ENCODE measurements at regions not wholly inside any gene's neighbourhood (a gene's known extent, or its start where the extent isn't known, plus 50 kb on each side); places are given as distances from the start of the nearest gene placed in this dataset.
"Not testable (repeated sequence)": the region's sequence is repeated elsewhere in the genome, so short reads cannot be mapped to it uniquely, and the experiment has no call there.

DNA sequence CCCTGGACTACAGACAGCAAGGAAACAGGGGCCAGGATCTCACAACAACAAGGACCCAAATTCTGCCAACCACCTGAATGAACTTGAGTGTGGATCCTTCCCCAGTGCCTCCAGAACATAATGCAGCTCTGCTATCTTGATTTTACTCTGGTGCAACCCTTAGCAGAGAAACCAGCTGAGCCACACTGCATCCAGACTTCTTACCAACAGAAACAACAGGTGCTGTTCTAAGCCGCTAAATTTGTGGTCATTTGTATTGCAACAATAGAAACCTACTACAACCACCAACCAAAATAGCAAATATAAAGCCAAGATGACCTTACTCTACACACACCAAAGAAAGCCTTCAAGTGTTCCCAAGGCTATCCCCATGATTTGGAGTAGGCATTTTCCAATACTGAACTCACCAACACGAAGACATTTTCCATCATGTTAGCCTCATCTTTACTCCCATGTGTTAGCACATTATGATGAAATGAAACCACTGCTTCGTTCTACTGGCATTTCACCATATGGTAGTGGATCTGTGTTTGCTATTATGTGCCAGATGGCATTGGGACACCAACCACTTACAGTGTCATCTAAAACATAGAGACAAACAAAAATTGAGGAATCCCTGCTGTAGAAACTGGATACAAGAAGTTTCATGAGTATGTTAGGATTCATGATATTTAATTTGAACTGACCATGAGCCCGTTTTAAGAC, 249.8 kb upstream of the ID4 start:
- no peaks in the 10 kb centered on the region for H3K27me3 Mint-ChIP-seq (ENCODE audit: low read depth)

GRCh38 chr6:19590501-19591131, 246.6 kb upstream of the ID4 start:
- no peaks in the 10 kb centered on the region for H3K4me1 Mint-ChIP-seq (ENCODE audit: low read depth)
- ATAC-seq (replicated peaks in 1 of 2), result no peak
- no peaks in the 10 kb centered on the region for H3K27me3 Mint-ChIP-seq (ENCODE audit: low read depth)
- H3K36me3 Mint-ChIP-seq (ENCODE audit: insufficient read depth in 2 of 2), result no peaks in the 10 kb centered on the region
- no peak overlapping the region for H3K27ac Mint-ChIP-seq
- peaks cover 1% of the 10 kb centered on the region in 2 donors for H3K9me3 Mint-ChIP-seq
- DNase-seq, result no peak
- no peak overlapping the region for H3K4me3 Mint-ChIP-seq

More for the DNA sequence above, 249.8 kb upstream of the ID4 start:
- ATAC-seq (replicated peaks in 1 of 2), result no peak
- no peaks in the 10 kb centered on the region for H3K4me1 Mint-ChIP-seq (ENCODE audit: low read depth)
- H3K36me3 Mint-ChIP-seq (ENCODE audit: insufficient read depth in 2 of 2), result no peaks in the 10 kb centered on the region
- no peak overlapping the region for H3K4me3 Mint-ChIP-seq
- no peak overlapping the region for H3K27ac Mint-ChIP-seq
- peaks cover 1 to 2% of the 10 kb centered on the region in 2 donors for H3K9me3 Mint-ChIP-seq
- no peak for DNase-seq

DNA sequence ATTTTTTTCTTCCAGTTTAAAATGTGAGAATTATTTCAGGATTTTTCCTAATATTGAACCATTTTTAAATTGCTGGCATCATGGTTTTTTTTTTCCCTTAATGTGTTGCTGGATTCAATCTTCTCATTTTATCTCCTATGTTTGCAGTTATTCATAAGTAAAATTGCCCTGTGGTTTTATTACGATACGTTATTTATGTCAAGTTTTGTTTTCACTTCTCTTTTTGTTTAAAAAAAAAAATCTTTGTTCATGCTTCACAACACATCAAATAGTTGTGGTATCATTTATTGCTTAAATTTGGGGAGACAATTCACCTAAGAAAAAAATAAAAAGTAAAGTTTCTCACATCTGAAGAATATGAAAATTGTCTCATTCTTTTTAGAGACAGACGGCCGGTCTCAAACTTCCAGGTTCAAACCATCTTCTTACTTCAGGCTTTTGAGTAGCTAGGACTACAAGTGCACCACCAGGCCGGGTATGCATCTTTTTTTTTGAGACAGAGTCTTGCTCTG, 239.3 kb upstream of the ID4 start:
- H3K27ac Mint-ChIP-seq, result no peak overlapping the region
- no peak for DNase-seq
- peaks cover 2 to 3% of the 10 kb centered on the region in 2 donors for H3K9me3 Mint-ChIP-seq
- no peak for ATAC-seq (replicated peaks in 1 of 2)
- H3K36me3 Mint-ChIP-seq (ENCODE audit: insufficient read depth in 2 of 2), result no peaks in the 10 kb centered on the region
- no peaks in the 10 kb centered on the region for H3K4me1 Mint-ChIP-seq (ENCODE audit: low read depth)
- no peak overlapping the region for H3K4me3 Mint-ChIP-seq
- no peaks in the 10 kb centered on the region for H3K27me3 Mint-ChIP-seq (ENCODE audit: low read depth)

DNA sequence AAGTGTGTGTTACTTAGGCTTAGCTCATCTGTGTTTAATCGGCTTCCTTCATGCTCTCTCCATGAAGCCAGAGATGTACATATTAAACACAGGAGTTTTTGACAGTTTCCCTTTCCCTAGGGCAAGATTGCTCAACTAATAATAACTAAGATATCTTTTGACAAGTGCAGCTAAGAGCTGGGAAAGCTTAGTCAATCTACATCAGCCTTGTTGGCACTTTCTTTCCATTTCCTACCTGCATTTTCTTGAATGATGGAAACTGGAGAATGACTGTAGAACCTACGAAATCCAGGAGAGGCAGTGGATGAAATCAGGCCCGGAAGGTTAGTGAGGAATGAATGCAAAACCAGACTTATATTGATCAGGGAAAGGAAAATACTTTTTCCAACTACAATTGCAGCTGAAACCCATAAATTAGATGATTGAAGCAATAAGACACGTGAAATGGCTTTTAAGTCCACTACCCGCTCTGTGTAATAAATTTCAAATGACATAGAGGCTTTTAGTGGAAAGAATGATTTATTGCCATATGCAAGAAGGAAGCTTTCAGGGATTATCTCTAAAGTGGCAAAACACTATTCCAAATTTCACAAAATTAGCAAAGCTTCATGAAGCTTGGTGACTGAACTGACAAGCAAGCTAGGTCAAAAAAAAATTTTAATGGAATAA, 237.2 kb upstream of the ID4 start:
- H3K4me3 Mint-ChIP-seq, result no peak overlapping the region
- H3K27me3 Mint-ChIP-seq (ENCODE audit: low read depth), result no peaks in the 10 kb centered on the region
- H3K27ac Mint-ChIP-seq, result no peak overlapping the region
- no peaks in the 10 kb centered on the region for H3K36me3 Mint-ChIP-seq (ENCODE audit: insufficient read depth in 2 of 2)
- ATAC-seq (replicated peaks in 1 of 2) (no peak), DNase-seq (no peak)
- H3K9me3 Mint-ChIP-seq, result peaks cover 1 to 2% of the 10 kb centered on the region in 2 donors
- no peaks in the 10 kb centered on the region for H3K4me1 Mint-ChIP-seq (ENCODE audit: low read depth)

DNA sequence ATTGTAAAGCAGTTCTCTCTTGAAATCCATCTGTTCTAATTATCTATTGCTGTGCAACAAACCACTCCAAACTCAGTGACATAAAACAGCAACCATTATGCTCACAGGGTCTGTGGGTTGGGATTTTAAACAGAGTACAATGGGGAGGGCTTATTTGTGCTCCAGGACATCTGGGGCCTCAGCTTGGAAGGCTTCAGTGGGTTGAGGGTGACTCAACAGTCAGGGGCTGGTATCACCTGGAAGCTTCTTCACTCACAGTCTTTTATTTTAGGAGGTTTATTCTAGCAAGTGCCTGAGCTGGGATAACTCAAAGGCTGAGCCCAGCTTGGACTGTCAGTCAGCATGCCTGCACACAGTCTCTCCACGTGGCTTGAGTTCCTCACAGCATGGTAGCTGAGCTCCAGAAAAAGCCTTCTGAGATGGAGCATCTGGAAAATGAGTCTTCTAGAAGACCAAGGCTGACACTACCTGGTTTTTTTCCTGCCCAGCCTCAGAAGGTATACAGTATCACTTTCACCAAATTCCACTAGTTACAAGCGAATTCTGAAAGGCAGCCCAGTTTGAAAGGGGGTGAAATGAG, 234.6 kb upstream of the ID4 start:
- Mint-ChIP-seq H3K4me3 (no peak overlapping the region), H3K27ac (no peak overlapping the region), H3K9me3 (peaks cover 2 to 4% of the 10 kb centered on the region in 2 donors), H3K27me3 (ENCODE audit: low read depth) (no peaks in the 10 kb centered on the region), H3K36me3 (ENCODE audit: insufficient read depth in 2 of 2) (no peaks in the 10 kb centered on the region), H3K4me1 (ENCODE audit: low read depth) (no peaks in the 10 kb centered on the region)
- ATAC-seq (replicated peaks in 1 of 2) (no peak), DNase-seq (no peak)

DNA sequence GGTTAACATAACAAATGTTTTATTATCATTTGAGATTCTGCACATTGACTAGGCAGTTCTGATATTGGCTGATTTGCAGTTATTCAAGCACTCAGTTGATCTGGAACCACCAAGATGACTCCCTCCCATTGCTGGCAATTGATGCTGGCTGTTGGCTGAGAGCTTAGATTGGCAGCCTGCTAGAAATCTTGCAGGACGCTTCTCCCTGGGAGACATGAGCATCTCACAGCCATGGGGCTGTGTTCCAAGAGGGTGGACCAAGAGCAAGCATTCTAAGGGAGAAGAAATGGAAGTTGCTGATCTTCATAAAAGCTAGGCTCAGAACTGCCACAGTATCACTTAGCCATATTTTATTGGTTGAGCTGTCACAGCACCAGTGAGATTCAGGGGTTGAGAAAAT, 233.4 kb upstream of the ID4 start:
- peaks cover 4% of the 10 kb centered on the region in 2 donors for H3K9me3 Mint-ChIP-seq
- H3K27me3 Mint-ChIP-seq (ENCODE audit: low read depth), result no peaks in the 10 kb centered on the region
- no peak overlapping the region for H3K27ac Mint-ChIP-seq
- ATAC-seq (replicated peaks in 1 of 2) (no peak), DNase-seq (no peak)
- no peaks in the 10 kb centered on the region for H3K4me1 Mint-ChIP-seq (ENCODE audit: low read depth)
- no peak overlapping the region for H3K4me3 Mint-ChIP-seq
- H3K36me3 Mint-ChIP-seq (ENCODE audit: insufficient read depth in 2 of 2), result no peaks in the 10 kb centered on the region

GRCh38 chr6:19605624-19606023, 231.5 kb upstream of the ID4 start:
- no peak for DNase-seq
- H3K36me3 Mint-ChIP-seq (ENCODE audit: insufficient read depth in 2 of 2), result no peaks in the 10 kb centered on the region
- no peaks in the 10 kb centered on the region for H3K27me3 Mint-ChIP-seq (ENCODE audit: low read depth)
- peaks cover 2 to 6% of the 10 kb centered on the region in 2 donors for H3K9me3 Mint-ChIP-seq
- no peak for ATAC-seq (replicated peaks in 1 of 2)
- no peak overlapping the region for H3K27ac Mint-ChIP-seq
- no peaks in the 10 kb centered on the region for H3K4me1 Mint-ChIP-seq (ENCODE audit: low read depth)
- H3K4me3 Mint-ChIP-seq, result no peak overlapping the region

DNA sequence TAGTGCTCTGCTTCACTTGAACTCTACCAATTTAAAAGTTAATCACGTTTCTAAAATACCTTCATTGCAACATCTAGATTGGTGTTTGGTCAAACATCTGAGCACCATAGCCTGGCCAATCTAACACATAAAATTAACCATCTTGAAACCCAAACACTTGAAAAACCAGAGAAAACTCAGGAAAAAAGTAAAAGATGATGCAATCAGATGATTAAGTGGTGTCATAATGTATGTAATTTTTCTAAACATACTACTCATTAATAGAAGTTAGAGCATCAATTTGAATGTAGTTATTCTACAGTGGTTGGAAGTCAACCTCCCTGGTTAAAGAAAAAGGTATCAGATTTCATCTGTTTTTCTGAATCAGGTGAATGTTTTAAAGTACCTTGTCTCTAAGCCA, 228.6 kb upstream of the ID4 start:
- Mint-ChIP-seq H3K27me3 (ENCODE audit: low read depth) (no peaks in the 10 kb centered on the region), H3K4me1 (ENCODE audit: low read depth) (no peaks in the 10 kb centered on the region), H3K9me3 (peaks cover 2 to 9% of the 10 kb centered on the region in 2 donors), H3K4me3 (no peak overlapping the region), H3K27ac (no peak overlapping the region), H3K36me3 (ENCODE audit: insufficient read depth in 2 of 2) (no peaks in the 10 kb centered on the region)
- ATAC-seq (replicated peaks in 1 of 2) (no peak), DNase-seq (no peak)

DNA sequence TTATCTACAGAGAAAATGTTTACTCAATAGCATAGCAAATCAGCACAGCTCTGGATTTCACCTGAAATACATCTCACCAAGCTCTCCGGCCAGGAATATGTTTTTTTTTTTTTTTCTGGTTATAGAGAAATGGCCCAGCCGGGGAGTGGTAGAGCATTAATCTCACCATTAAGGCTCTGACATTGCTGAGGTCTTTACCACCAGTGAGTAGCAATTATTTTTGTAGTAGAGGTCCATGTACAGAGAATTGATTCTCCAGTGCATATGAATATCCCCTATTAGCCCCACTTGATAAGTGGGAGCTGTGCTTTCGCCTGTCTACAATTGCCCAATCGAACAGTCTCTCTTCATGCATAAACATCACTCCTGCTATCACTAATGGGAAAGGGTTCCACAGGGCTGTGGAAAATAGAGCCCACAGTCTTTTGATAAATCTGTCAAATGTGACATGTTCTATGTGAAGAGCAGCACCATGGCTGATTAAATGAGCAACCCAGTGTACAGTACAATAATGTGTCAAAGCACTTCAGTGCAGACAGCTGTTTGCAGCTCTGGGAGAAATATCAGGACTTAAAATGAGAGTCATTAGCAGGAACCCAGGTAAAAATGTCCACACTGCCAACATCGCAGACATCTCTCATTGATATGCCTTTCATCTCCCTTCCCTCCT, 227.1 kb upstream of the ID4 start:
- no peaks in the 10 kb centered on the region for H3K4me1 Mint-ChIP-seq (ENCODE audit: low read depth)
- H3K4me3 Mint-ChIP-seq, result no peak overlapping the region
- H3K36me3 Mint-ChIP-seq (ENCODE audit: insufficient read depth in 2 of 2), result no peaks in the 10 kb centered on the region
- H3K27ac Mint-ChIP-seq, result no peak overlapping the region
- DNase-seq, result no peak
- no peak for ATAC-seq (replicated peaks in 1 of 2)
- peaks cover 2 to 11% of the 10 kb centered on the region in 2 donors for H3K9me3 Mint-ChIP-seq
- H3K27me3 Mint-ChIP-seq (ENCODE audit: low read depth), result no peaks in the 10 kb centered on the region

DNA sequence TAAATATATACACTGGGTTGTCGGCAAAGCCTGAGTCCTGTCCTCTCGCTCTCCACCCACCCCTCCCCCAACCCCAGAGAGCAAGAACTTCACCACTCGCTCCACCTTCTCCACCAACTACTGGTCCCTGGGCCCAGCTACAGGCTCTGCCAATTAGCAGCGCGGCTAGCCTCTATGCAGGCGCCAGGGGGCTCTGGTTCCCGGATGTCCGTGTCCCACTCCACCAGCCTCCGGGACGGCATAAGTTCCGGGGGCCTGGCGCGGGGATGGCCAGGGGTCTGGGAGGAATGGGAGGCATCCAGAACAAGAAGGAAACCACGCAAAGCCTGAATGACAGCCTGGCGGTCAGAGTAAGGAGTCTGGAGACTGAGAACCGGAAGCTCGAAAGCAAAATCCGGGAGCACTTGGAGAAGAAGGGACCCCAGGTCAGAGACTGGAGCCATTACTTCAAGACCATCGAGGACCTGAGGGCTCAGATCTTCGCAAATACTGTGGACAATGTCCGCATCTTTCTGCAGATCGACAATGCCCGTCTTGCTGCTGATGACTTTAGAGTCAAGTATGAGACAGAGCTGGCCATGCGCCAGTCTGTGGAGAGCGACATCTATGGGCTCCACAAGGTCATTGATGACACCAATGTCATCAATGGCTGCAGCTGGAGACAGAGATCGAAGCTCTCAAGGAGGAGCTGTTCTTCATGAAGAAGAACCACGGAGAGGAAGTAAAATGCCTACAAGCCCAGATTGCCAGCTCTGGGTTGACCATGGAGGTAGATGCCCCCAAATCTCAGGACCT, 224.3 kb upstream of the ID4 start:
- ATAC-seq (replicated peaks in 1 of 2); H3K27me3 Mint-ChIP-seq (ENCODE audit: low read depth); H3K4me1 Mint-ChIP-seq (ENCODE audit: low read depth); H3K27ac Mint-ChIP-seq; H3K4me3 Mint-ChIP-seq; DNase-seq; H3K36me3 Mint-ChIP-seq (ENCODE audit: insufficient read depth in 2 of 2): not testable (repeated sequence)
- H3K9me3 Mint-ChIP-seq, result peaks cover 2 to 21% of the 10 kb centered on the region in 2 donors

GRCh38 chr6:19613678-19614077, 223.5 kb upstream of the ID4 start:
- H3K4me3 Mint-ChIP-seq, result no peak overlapping the region
- no peak for ATAC-seq (replicated peaks in 1 of 2)
- no peaks in the 10 kb centered on the region for H3K27me3 Mint-ChIP-seq (ENCODE audit: low read depth)

GRCh38 chr6:19616022-19616421, 221.1 kb upstream of the ID4 start:
- Mint-ChIP-seq H3K4me1 (ENCODE audit: low read depth) (no peaks in the 10 kb centered on the region), H3K4me3 (no peak overlapping the region), H3K36me3 (ENCODE audit: insufficient read depth in 2 of 2) (peaks cover 0 to 1% of the 10 kb centered on the region in 2 donors), H3K27me3 (ENCODE audit: low read depth) (no peaks in the 10 kb centered on the region), H3K27ac (no peak overlapping the region), H3K9me3 (peaks cover 4 to 27% of the 10 kb centered on the region in 2 donors)
- ATAC-seq (replicated peaks in 1 of 2), result no peak
- DNase-seq, result no peak

More at GRCh38 chr6:19613678-19614077, 223.5 kb upstream of the ID4 start:
- peaks cover 2 to 24% of the 10 kb centered on the region in 2 donors for H3K9me3 Mint-ChIP-seq
- no peak for DNase-seq
- H3K4me1 Mint-ChIP-seq (ENCODE audit: low read depth), result no peaks in the 10 kb centered on the region
- peaks cover 0 to 1% of the 10 kb centered on the region in 2 donors for H3K36me3 Mint-ChIP-seq (ENCODE audit: insufficient read depth in 2 of 2)
- no peak overlapping the region for H3K27ac Mint-ChIP-seq

All from activated T-cell treated with anti-CD3 and anti-CD28 coated beads, Interleukin-2, amount 50 U/mL, for 72 hours (primary cell).